ENCODE measurements at regions not wholly inside any gene's neighbourhood (a gene's known extent, or its start where the extent isn't known, plus 50 kb on each side); places are given as distances from the start of the nearest gene placed in this dataset.
A peak's percentile ranks its signal among the peaks of the same experiment; 100 is the strongest.

DNA sequence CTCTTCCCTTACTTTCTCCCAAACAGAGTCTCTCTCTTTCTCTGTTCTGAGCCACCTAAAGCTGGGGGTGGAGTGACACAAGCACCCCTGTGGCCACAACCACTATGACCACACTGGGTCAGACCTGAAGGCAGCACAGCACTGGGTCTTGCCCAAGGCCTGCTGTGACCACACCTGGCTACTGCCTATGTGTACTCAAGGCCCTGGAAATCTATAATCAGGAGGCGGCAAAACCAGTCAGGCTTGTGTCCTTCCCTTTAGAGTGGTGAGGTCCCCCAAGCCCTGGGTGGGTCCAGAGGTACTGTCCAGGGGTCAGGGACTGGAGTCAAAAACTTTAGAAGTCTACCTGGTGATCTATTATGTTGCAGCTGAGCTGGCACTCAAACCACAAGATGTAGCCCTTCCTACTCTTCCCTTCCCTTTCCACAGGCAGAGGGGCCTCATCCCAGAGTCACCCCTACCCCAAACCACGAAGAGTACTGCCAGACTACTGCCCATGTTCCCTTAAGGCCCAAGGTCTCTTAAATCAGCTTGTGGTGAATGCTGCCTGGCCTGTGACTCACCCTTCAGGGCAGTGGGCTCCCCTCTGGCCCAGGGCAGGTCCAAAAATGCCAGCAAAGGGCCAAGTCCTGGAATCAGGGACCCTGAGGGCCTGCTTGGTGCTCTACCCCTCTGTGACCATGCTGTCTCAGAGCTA is 179.8 kb upstream of the DYRK2 start:
- H3K4me1 ChIP-seq (ENCODE audit: insufficient read depth, insufficient read length) = no peaks in the 10 kb centered on the region
- no peak overlapping the region for H3K4me3 ChIP-seq (ENCODE audit: insufficient read length, low read depth)
- TF ChIP-seq YY1 (IDR thresholded peaks at IDR 0.05; ENCODE audit: insufficient read depth, insufficient read length) (no peak), ZNF274 (IDR thresholded peaks at IDR 0.05; ENCODE audit: low read depth, low read length) (no peak), SUZ12 (IDR thresholded peaks at IDR 0.05; ENCODE audit: extremely low read depth, insufficient read depth, insufficient read length) (no peak)
- no peak overlapping the region for H3K9ac ChIP-seq (ENCODE audit: insufficient read length, low read depth)
- no peaks in the 10 kb centered on the region for H3K27me3 ChIP-seq (ENCODE audit: insufficient read depth, insufficient read length)
- no peaks in the 10 kb centered on the region for H3K9me3 ChIP-seq (ENCODE audit: insufficient read depth, low read length)
- H3K36me3 ChIP-seq (ENCODE audit: insufficient read depth, insufficient read length, low read length) = no peaks in the 10 kb centered on the region
- no peak for DNase-seq (ENCODE audit: low read depth, low spot score)

DNA sequence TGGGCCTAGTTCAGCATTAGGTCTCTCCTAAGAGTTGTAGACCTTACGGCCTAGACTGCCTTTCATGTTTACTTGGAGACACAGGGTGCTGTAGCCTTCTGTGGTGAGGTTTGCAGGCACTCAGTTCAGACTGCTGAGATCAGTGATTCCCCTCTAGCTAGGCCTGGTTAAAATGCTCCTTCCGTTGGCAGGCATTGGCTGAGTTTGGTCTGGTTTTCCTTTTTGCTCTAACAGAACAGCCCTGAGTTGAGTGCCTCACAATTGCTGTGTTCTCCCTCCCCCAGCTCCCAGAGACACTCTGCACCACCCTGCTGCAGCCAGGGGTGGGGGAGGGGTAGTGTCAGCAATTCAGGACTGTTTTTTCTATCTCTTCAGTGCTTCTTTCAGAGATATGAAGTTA is 178.9 kb upstream of the DYRK2 start:
- Histone ChIP-seq H3K27me3 (ENCODE audit: insufficient read depth, insufficient read length) (no peaks in the 10 kb centered on the region), H3K4me1 (ENCODE audit: insufficient read depth, insufficient read length) (no peaks in the 10 kb centered on the region), H3K36me3 (ENCODE audit: insufficient read depth, insufficient read length, low read length) (no peaks in the 10 kb centered on the region), H3K4me3 (ENCODE audit: insufficient read length, low read depth) (no peak overlapping the region), H3K9ac (ENCODE audit: insufficient read length, low read depth) (no peak overlapping the region), H3K9me3 (ENCODE audit: insufficient read depth, low read length) (no peaks in the 10 kb centered on the region)
- peak; percentile 44 for DNase-seq (ENCODE audit: low read depth, low spot score)
- TF ChIP-seq ZNF274 (IDR thresholded peaks at IDR 0.05; ENCODE audit: low read depth, low read length) (no peak), YY1 (IDR thresholded peaks at IDR 0.05; ENCODE audit: insufficient read depth, insufficient read length) (no peak), SUZ12 (IDR thresholded peaks at IDR 0.05; ENCODE audit: extremely low read depth, insufficient read depth, insufficient read length) (no peak)

DNA sequence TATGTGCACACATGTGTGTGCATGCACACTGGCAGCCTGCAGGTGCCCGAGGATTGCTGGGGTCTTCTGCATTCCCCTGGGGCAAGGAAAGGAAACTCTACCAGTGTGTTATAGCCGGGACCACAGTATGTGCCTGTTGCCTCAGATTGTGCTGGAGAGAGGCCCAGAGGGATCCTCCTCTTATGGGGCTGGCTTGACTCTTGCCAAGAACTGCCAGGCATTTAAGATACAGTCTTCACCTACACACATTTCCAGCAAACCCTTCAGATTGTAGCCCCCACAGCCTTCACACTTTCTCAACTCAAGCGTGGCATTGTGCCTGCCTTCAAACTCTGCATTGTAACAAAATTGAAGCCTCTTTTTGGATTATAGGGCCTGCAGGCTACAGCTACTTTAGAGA is 176.7 kb upstream of the DYRK2 start:
- H3K4me1 ChIP-seq (ENCODE audit: insufficient read depth, insufficient read length) = no peaks in the 10 kb centered on the region
- no peak for DNase-seq (ENCODE audit: low read depth, low spot score)
- H3K9ac ChIP-seq (ENCODE audit: insufficient read length, low read depth) = no peak overlapping the region
- no peaks in the 10 kb centered on the region for H3K9me3 ChIP-seq (ENCODE audit: insufficient read depth, low read length)
- H3K4me3 ChIP-seq (ENCODE audit: insufficient read length, low read depth) = no peak overlapping the region
- no peaks in the 10 kb centered on the region for H3K27me3 ChIP-seq (ENCODE audit: insufficient read depth, insufficient read length)
- no peaks in the 10 kb centered on the region for H3K36me3 ChIP-seq (ENCODE audit: insufficient read depth, insufficient read length, low read length)
- TF ChIP-seq ZNF274 (IDR thresholded peaks at IDR 0.05; ENCODE audit: low read depth, low read length) (no peak), SUZ12 (IDR thresholded peaks at IDR 0.05; ENCODE audit: extremely low read depth, insufficient read depth, insufficient read length) (no peak), YY1 (IDR thresholded peaks at IDR 0.05; ENCODE audit: insufficient read depth, insufficient read length) (no peak)

DNA sequence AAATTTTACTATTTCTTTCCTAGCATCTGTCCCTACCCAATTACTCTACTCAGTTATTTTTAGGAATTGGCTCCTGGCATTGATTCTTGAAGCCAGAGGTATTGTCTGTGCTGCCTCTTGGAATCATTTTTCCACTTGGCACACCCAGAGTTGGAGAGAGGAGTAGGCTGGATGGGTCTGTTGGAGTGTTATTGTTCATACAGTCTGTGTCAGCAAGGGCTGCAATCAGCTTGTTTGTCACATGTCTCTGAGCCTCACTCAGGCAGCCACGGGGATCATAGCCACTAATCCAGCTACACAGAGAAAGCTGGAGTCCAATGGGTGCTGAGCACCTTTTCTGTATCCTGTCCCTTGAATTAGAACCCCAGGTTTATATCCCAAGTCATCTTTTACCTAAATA is 176.0 kb upstream of the DYRK2 start:
- H3K27me3 ChIP-seq (ENCODE audit: insufficient read depth, insufficient read length) = no peaks in the 10 kb centered on the region
- TF ChIP-seq SUZ12 (IDR thresholded peaks at IDR 0.05; ENCODE audit: extremely low read depth, insufficient read depth, insufficient read length) (no peak), YY1 (IDR thresholded peaks at IDR 0.05; ENCODE audit: insufficient read depth, insufficient read length) (no peak), ZNF274 (IDR thresholded peaks at IDR 0.05; ENCODE audit: low read depth, low read length) (no peak)
- H3K9ac ChIP-seq (ENCODE audit: insufficient read length, low read depth) = no peak overlapping the region
- no peaks in the 10 kb centered on the region for H3K36me3 ChIP-seq (ENCODE audit: insufficient read depth, insufficient read length, low read length)
- H3K9me3 ChIP-seq (ENCODE audit: insufficient read depth, low read length) = no peaks in the 10 kb centered on the region
- no peak for DNase-seq (ENCODE audit: low read depth, low spot score)
- no peaks in the 10 kb centered on the region for H3K4me1 ChIP-seq (ENCODE audit: insufficient read depth, insufficient read length)
- H3K4me3 ChIP-seq (ENCODE audit: insufficient read length, low read depth) = no peak overlapping the region

DNA sequence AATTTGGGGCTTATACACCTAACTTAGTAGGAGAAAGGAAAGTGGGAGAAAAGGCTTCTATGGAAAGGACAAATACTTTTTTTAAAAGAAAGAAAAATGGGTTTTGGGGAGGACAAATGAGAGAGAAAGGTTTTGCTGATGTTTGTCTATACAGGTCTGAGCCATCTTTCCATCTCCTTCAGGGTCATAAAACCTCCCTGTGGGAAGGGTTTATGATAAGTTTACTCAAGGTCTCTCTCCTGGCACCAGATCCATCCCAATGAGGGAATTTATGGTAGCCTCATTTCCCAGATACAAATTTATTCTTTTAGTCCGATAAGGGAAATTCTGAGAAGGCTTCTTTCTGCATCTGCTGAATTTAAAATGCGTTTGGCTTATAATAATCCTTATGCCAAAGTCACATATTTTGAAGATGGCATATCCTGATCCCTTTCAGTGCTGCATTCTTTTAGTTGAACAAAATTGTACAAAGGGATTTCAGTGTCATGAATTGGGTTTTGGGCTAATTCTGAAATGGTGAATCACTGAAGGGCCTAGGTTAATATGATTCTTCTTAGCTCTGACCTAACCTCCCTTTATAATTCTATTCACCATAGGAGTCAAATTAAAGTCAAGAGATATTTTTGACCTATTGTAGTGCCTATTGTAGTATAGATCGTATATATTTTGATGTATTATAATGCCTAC is 173.5 kb upstream of the DYRK2 start:
- no peak for TF ChIP-seq YY1 (IDR thresholded peaks at IDR 0.05; ENCODE audit: insufficient read depth, insufficient read length)
- no peak for TF ChIP-seq ZNF274 (IDR thresholded peaks at IDR 0.05; ENCODE audit: low read depth, low read length)
- no peak for TF ChIP-seq SUZ12 (IDR thresholded peaks at IDR 0.05; ENCODE audit: extremely low read depth, insufficient read depth, insufficient read length)
- Histone ChIP-seq H3K9me3 (ENCODE audit: insufficient read depth, low read length) (no peaks in the 10 kb centered on the region), H3K36me3 (ENCODE audit: insufficient read depth, insufficient read length, low read length) (no peaks in the 10 kb centered on the region), H3K27me3 (ENCODE audit: insufficient read depth, insufficient read length) (no peaks in the 10 kb centered on the region), H3K4me1 (ENCODE audit: insufficient read depth, insufficient read length) (no peaks in the 10 kb centered on the region), H3K4me3 (ENCODE audit: insufficient read length, low read depth) (no peak overlapping the region), H3K9ac (ENCODE audit: insufficient read length, low read depth) (no peak overlapping the region)
- DNase-seq (ENCODE audit: low read depth, low spot score) = no peak

DNA sequence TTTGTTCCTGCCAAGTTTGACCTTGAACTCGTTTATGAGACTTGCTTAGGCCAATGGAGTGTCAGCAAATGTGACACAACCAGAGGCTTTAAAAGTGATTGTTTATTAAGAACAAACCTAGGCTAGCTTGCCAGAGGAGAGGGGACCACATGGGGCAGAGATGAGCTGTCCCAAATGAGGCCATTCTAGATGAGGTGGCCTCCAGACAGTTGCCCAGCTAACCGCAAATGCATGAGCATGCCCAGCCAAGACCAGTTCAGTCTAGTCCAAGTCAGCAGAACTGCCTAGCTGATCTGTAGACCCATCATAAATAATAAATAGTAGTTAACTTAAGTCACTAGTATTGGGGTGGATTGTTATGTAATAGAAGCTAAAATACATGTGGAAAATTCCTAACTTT is 172.8 kb upstream of the DYRK2 start:
- Histone ChIP-seq H3K4me1 (ENCODE audit: insufficient read depth, insufficient read length) (no peaks in the 10 kb centered on the region), H3K9me3 (ENCODE audit: insufficient read depth, low read length) (no peaks in the 10 kb centered on the region), H3K9ac (ENCODE audit: insufficient read length, low read depth) (no peak overlapping the region), H3K27me3 (ENCODE audit: insufficient read depth, insufficient read length) (no peaks in the 10 kb centered on the region), H3K4me3 (ENCODE audit: insufficient read length, low read depth) (no peak overlapping the region), H3K36me3 (ENCODE audit: insufficient read depth, insufficient read length, low read length) (no peaks in the 10 kb centered on the region)
- TF ChIP-seq YY1 (IDR thresholded peaks at IDR 0.05; ENCODE audit: insufficient read depth, insufficient read length) = no peak
- TF ChIP-seq ZNF274 (IDR thresholded peaks at IDR 0.05; ENCODE audit: low read depth, low read length) = no peak
- no peak for TF ChIP-seq SUZ12 (IDR thresholded peaks at IDR 0.05; ENCODE audit: extremely low read depth, insufficient read depth, insufficient read length)
- DNase-seq (ENCODE audit: low read depth, low spot score) = no peak

DNA sequence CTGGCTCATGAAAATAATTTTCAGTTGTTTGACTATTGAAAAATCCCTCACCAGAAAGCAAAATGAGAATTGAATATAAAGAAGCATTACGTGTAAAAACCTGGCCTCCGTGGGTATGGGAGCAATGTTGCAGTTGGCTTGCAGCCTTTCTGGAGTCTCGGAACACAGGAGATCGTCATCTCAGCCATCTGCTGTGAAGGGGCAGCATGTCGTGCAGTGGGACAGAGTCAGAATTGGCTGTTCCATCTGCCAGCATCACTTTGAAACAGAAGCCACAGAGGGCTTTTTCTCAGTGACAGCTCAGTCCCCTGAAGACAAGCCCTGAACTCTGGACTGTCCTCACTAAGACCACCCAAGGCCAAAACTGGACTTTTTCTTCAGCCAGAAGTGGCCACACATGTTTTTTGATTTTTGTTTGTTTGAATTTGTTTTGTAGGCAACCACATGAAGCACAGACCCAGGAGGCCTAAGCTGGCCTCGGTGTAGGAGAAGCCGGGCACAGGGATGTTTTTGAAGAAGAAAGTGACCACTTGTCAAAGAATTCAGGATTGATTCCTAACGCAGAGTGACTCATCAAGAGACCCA is 170.8 kb upstream of the DYRK2 start:
- Histone ChIP-seq H3K9ac (ENCODE audit: insufficient read length, low read depth) (no peak overlapping the region), H3K4me1 (ENCODE audit: insufficient read depth, insufficient read length) (no peaks in the 10 kb centered on the region), H3K4me3 (ENCODE audit: insufficient read length, low read depth) (no peak overlapping the region), H3K9me3 (ENCODE audit: insufficient read depth, low read length) (no peaks in the 10 kb centered on the region), H3K36me3 (ENCODE audit: insufficient read depth, insufficient read length, low read length) (no peaks in the 10 kb centered on the region), H3K27me3 (ENCODE audit: insufficient read depth, insufficient read length) (no peaks in the 10 kb centered on the region)
- DNase-seq (ENCODE audit: low read depth, low spot score) = no peak
- TF ChIP-seq SUZ12 (IDR thresholded peaks at IDR 0.05; ENCODE audit: extremely low read depth, insufficient read depth, insufficient read length) (no peak), ZNF274 (IDR thresholded peaks at IDR 0.05; ENCODE audit: low read depth, low read length) (no peak), YY1 (IDR thresholded peaks at IDR 0.05; ENCODE audit: insufficient read depth, insufficient read length) (no peak)
